Chondrocyte (in vitro differentiated cells): ENCODE measurements at regions not wholly inside any gene's neighbourhood (a gene's known extent, or its start where the extent isn't known, plus 50 kb on each side); places are given as distances from the start of the nearest gene placed in this dataset.

ENCODE experiments used
- DNase-seq: peaks from one replicate; pipeline ENCODE4 v3.0.0; 2021; ENCODE audit warnings: mixed read lengths, low spot score
- H3K27ac Mint-ChIP-seq: one replicate; pipeline ENCODE4 v1.8.0; 2021; ENCODE audit warnings: mild to moderate bottlenecking, moderate library complexity, mixed read lengths; ENCODE audit not compliant: unreplicated experiment
- H3K27me3 Mint-ChIP-seq: 2 replicates; pipeline ENCODE4 v1.8.0; 2021; ENCODE audit warnings: low read depth, mixed read lengths
- H3K36me3 Mint-ChIP-seq: 2 replicates; pipeline ENCODE4 v1.8.0; 2021; ENCODE audit warnings: low read depth, mixed read lengths
- H3K4me1 Mint-ChIP-seq: 2 replicates; pipeline ENCODE4 v1.8.0; 2021; ENCODE audit warnings: low read depth, mild to moderate bottlenecking, mixed read lengths
- H3K4me3 Mint-ChIP-seq: one replicate; pipeline ENCODE4 v1.8.0; 2021; ENCODE audit warnings: mild to moderate bottlenecking, moderate library complexity, mixed read lengths; ENCODE audit not compliant: unreplicated experiment
- H3K9me3 Mint-ChIP-seq: 2 replicates; pipeline ENCODE4 v1.8.0; 2021; ENCODE audit warnings: low read depth, mixed read lengths
- CTCF ChIP-seq: fragments of 200-600 bp; sonication (generic); IDR thresholded peaks from 2 replicates; pipeline ENCODE4 v1.5.0; 2021; ENCODE audit warnings: antibody characterized with exemption, mild to moderate bottlenecking, moderate library complexity

- no peaks in the 10 kb centered on the region for H3K27me3 Mint-ChIP-seq
- no peaks in the 10 kb centered on the region for H3K4me1 Mint-ChIP-seq
- H3K4me3 Mint-ChIP-seq: no peak overlapping the region
- no peak for TF ChIP-seq CTCF
- no peaks in the 10 kb centered on the region for H3K36me3 Mint-ChIP-seq
- no peak for DNase-seq
- H3K9me3 Mint-ChIP-seq: no peaks in the 10 kb centered on the region
- H3K27ac Mint-ChIP-seq: no peak overlapping the region
Observed at GRCh38 chr14:87282266-87282665, 710.7 kb downstream of the GALC start.

- no peak for TF ChIP-seq CTCF
- DNase-seq: no peak
- peaks cover 9% of the 10 kb centered on the region for H3K9me3 Mint-ChIP-seq
- H3K4me1 Mint-ChIP-seq: no peaks in the 10 kb centered on the region
- H3K27me3 Mint-ChIP-seq: no peaks in the 10 kb centered on the region
- H3K4me3 Mint-ChIP-seq: no peak overlapping the region
- H3K36me3 Mint-ChIP-seq: no peaks in the 10 kb centered on the region
- H3K27ac Mint-ChIP-seq: no peak overlapping the region
Observed at GRCh38 chr14:87278415-87278814, 714.6 kb downstream of the GALC start.

- H3K9me3 Mint-ChIP-seq: peaks cover 42% of the 10 kb centered on the region
Observed at GRCh38 chr14:87271331-87271730, 721.7 kb downstream of the GALC start.

GRCh38 chr14:87268997-87269396 is 724.0 kb downstream of the GALC start:
- Mint-ChIP-seq H3K4me3 (no peak overlapping the region), H3K27ac (no peak overlapping the region), H3K36me3 (no peaks in the 10 kb centered on the region), H3K9me3 (peaks cover 48% of the 10 kb centered on the region), H3K27me3 (no peaks in the 10 kb centered on the region), H3K4me1 (no peaks in the 10 kb centered on the region)
- no peak for TF ChIP-seq CTCF
- DNase-seq: no peak

More at GRCh38 chr14:87271331-87271730, 721.7 kb downstream of the GALC start:
- Mint-ChIP-seq H3K27me3 (no peaks in the 10 kb centered on the region), H3K36me3 (no peaks in the 10 kb centered on the region), H3K4me1 (no peaks in the 10 kb centered on the region), H3K27ac (no peak overlapping the region), H3K4me3 (no peak overlapping the region)
- TF ChIP-seq CTCF: no peak
- DNase-seq: no peak

- Mint-ChIP-seq H3K4me3 (no peak overlapping the region), H3K4me1 (no peaks in the 10 kb centered on the region), H3K27me3 (no peaks in the 10 kb centered on the region), H3K27ac (no peak overlapping the region), H3K9me3 (peaks cover 31% of the 10 kb centered on the region), H3K36me3 (no peaks in the 10 kb centered on the region)
- DNase-seq: no peak
- no peak for TF ChIP-seq CTCF
Observed at GRCh38 chr14:87264796-87265195, 728.2 kb downstream of the GALC start.
